Fibroblast of villous mesenchyme (primary cell): ENCODE measurements at regions not wholly inside any gene's neighbourhood (a gene's known extent, or its start where the extent isn't known, plus 50 kb on each side); places are given as distances from the start of the nearest gene placed in this dataset.

Experiments
- DNase-seq: peaks from one replicate; pipeline ENCODE4 v3.0.0-alpha.2; 2010; ENCODE audit warnings: low read depth
- H3K4me3 ChIP-seq: 2 replicates; pipeline ENCODE4 v1.5.1; 2011; ENCODE audit warnings: low read depth, mild to moderate bottlenecking, low read length
- CTCF ChIP-seq: IDR thresholded peaks from 2 replicates; pipeline ENCODE4 v1.5.1; 2012; ENCODE audit warnings: low read depth, mild to moderate bottlenecking, low read length; ENCODE audit not compliant: insufficient read depth

- H3K4me3 ChIP-seq, result no peak overlapping the region
- no peak for DNase-seq
- TF ChIP-seq CTCF, result no peak
Measured at GRCh38 chr21:16750926-16751325, 761.9 kb upstream of the CXADR start.

GRCh38 chr21:16751695-16752474, 761.0 kb upstream of the CXADR start:
- TF ChIP-seq CTCF, result no peak
- no peak for DNase-seq
- no peak overlapping the region for H3K4me3 ChIP-seq

- H3K4me3 ChIP-seq, result no peak overlapping the region
- DNase-seq, result no peak
- TF ChIP-seq CTCF, result no peak
Measured at GRCh38 chr21:16752475-16752857, 760.4 kb upstream of the CXADR start.

- no peak for DNase-seq
- no peak overlapping the region for H3K4me3 ChIP-seq
- TF ChIP-seq CTCF, result no peak
Measured at GRCh38 chr21:16755061-16755460, 757.8 kb upstream of the CXADR start.

GRCh38 chr21:16767201-16767600, 745.6 kb upstream of the CXADR start:
- no peak overlapping the region for H3K4me3 ChIP-seq
- TF ChIP-seq CTCF, result no peak
- no peak for DNase-seq

GRCh38 chr21:16768096-16768495, 744.7 kb upstream of the CXADR start:
- TF ChIP-seq CTCF, result no peak
- no peak overlapping the region for H3K4me3 ChIP-seq
- no peak for DNase-seq

GRCh38 chr21:16770266-16770665, 742.6 kb upstream of the CXADR start:
- DNase-seq, result no peak
- no peak for TF ChIP-seq CTCF
- H3K4me3 ChIP-seq, result no peak overlapping the region
